ENCODE measurements at regions not wholly inside any gene's neighbourhood (a gene's known extent, or its start where the extent isn't known, plus 50 kb on each side); places are given as distances from the start of the nearest gene placed in this dataset.

GRCh38 chr18:47522359-47522758 is 270.9 kb upstream of the SKOR2 start:
- H4K20me1 ChIP-seq (replicated peaks; ENCODE audit: control insufficient read depth, insufficient read depth, low read length) = no peaks in the 10 kb centered on the region
- no peak overlapping the region for H3K9ac ChIP-seq (ENCODE audit: insufficient read depth in 1 of 2, low read depth in 2 of 2, low read length in 2 of 2)
- no peak overlapping the region for H2AFZ ChIP-seq (ENCODE audit: low read depth, low read length)
- 0% methylated on average over 2 of the region's 2 CpGs for WGBS (ENCODE audit: insufficient coverage, low coverage, missing lambda C conversion rate)
- H3K27ac ChIP-seq (ENCODE audit: extremely low read depth, low read depth, low read length) = no peak overlapping the region
- in situ Hi-C loops (cut with MboI) = no loop called here
- intact Hi-C loops (cut with micrococcal nuclease) = no loop called here
- no peak overlapping the region for H3K4me3 ChIP-seq
- FAIRE-seq = no peak
- no peaks in the 10 kb centered on the region for H3K27me3 ChIP-seq (ENCODE audit: control insufficient read depth in 2 of 2, insufficient read depth in 2 of 2, low read length in 2 of 2)
- no peaks in the 10 kb centered on the region for H3K4me1 ChIP-seq (replicated peaks in 1 of 2; ENCODE audit: control insufficient read depth in 2 of 2, insufficient read depth in 2 of 2, low read length in 2 of 2)
- ChIA-PET POLR2A (no interaction called here), CTCF (ENCODE audit: low intra/inter-chr PET ratio) (no interaction called here)
- no TSS peak for BruUV-seq (replicated peaks)
- H3K4me2 ChIP-seq (ENCODE audit: insufficient read depth, low read length) = no peak overlapping the region
- no peaks in the 10 kb centered on the region for H3K79me2 ChIP-seq (ENCODE audit: control insufficient read depth, insufficient read depth, low read length)
- H3K36me3 ChIP-seq (ENCODE audit: control insufficient read depth, insufficient read depth, low read length) = no peaks in the 10 kb centered on the region
- H3K9me1 ChIP-seq (ENCODE audit: control insufficient read depth, insufficient read depth, low read length) = no peaks in the 10 kb centered on the region
- no peaks in the 10 kb centered on the region for H3K9me3 ChIP-seq (replicated peaks; ENCODE audit: control insufficient read depth, insufficient read depth, low read depth, low read length)
- no peak for ATAC-seq
- no peak for DNase-seq (ENCODE audit: extremely low read depth in 1 of 4, low spot score in 3 of 4)
- TF ChIP-seq CC2D1A (IDR thresholded peaks at IDR 0.05) (no peak), ELK1 (CRISPR knock-in tag; IDR thresholded peaks at IDR 0.05) (no peak), REST (IDR thresholded peaks at IDR 0.05; ENCODE audit: borderline replicate concordance) (no peak), REST (CRISPR knock-in tag; IDR thresholded peaks at IDR 0.05; ENCODE audit: low read depth) (no peak), MCM2 (IDR thresholded peaks at IDR 0.05; ENCODE audit: low read depth) (no peak), MTA2 (IDR thresholded peaks at IDR 0.05; ENCODE audit: low read depth) (no peak), SLC30A9 (CRISPR knock-in tag; IDR thresholded peaks at IDR 0.05) (no peak), KDM4B (IDR thresholded peaks at IDR 0.05; ENCODE audit: borderline replicate concordance in 2 of 2, low read depth in 1 of 2) (no peak), USF2 (CRISPR knock-in tag; IDR thresholded peaks at IDR 0.05) (no peak), PRDM10 (IDR thresholded peaks at IDR 0.05; ENCODE audit: partially characterized antibody) (peak; percentile 30)

Measured in K562 (cell line).